Endothelial cell of umbilical vein (primary cell): ENCODE measurements at regions not wholly inside any gene's neighbourhood (a gene's known extent, or its start where the extent isn't known, plus 50 kb on each side); places are given as distances from the start of the nearest gene placed in this dataset.

Experiments
- BruUV-seq: library from RNA; stranded (reverse); fragments of 400-500 nt; replicated peaks from 2 replicates; lab custom pipeline; 2021; lab: Mats Ljungman, UMichigan
- CTCF ChIA-PET: fragments of 300-600, 350-600 bp; sonication (Branson Sonifier 250); formaldehyde crosslinking; loops from one replicate; lab custom pipeline; 2021; ENCODE audit warnings: antibody characterized with exemption, inconsistent platforms; lab: Charles Lee
- POLR2A ChIA-PET: fragments of 300-600, 350-600 bp; sonication (Branson Sonifier 250); formaldehyde crosslinking; loops from one replicate; lab custom pipeline; 2021; ENCODE audit warnings: antibody characterized with exemption, inconsistent platforms; lab: Charles Lee
- DNase-seq: peaks from one replicate; pipeline ENCODE4 v3.0.0-alpha.2; 2011; ENCODE audit warnings: low read depth, low spot score
- FAIRE-seq: peaks from 2 replicates; lab custom pipeline; 2011; peaks lifted over from hg19 to GRCh38; lab: Jason Lieb, UNC
- H2AFZ ChIP-seq: 2 replicates; pipeline ENCODE4 v1.6.0; 2012; ENCODE audit warnings: low read depth, low read length, control low read depth, inconsistent platforms
- H3K27ac ChIP-seq: 2 replicates; pipeline ENCODE4 v1.5.1; 2011; ENCODE audit warnings: low read depth, mild to moderate bottlenecking, control low read depth, low read length, moderate library complexity; ENCODE audit not compliant: insufficient read depth
- H3K27me3 ChIP-seq, 2 experiments: 2 replicates each; pipeline versions ENCODE4 v1.6.0 to v1.6.1; 2011; ENCODE audit warnings: low read length in 2 of 2, mixed read lengths in 1 of 2; ENCODE audit not compliant: control insufficient read depth in 2 of 2, insufficient read depth in 2 of 2
- H3K36me3 ChIP-seq, 2 experiments: 2 replicates in 1 of 2; 3 replicates in 1 of 2; pipeline ENCODE4 v1.5.1; 2011; ENCODE audit warnings: low read length in 2 of 2, mild to moderate bottlenecking in 1 of 2, moderate library complexity in 1 of 2; ENCODE audit not compliant: control insufficient read depth in 2 of 2, insufficient read depth in 2 of 2; ENCODE audit errors: extremely low read depth in 1 of 2
- H3K4me1 ChIP-seq: 3 replicates; pipeline ENCODE4 v1.5.1; 2011; ENCODE audit warnings: mild to moderate bottlenecking, low read length; ENCODE audit not compliant: control insufficient read depth, insufficient read depth; ENCODE audit errors: extremely low read depth
- H3K4me2 ChIP-seq: 2 replicates; pipeline ENCODE4 v1.6.1; 2011; ENCODE audit warnings: low read length, control low read depth, mixed read lengths; ENCODE audit not compliant: insufficient read depth
- H3K4me3 ChIP-seq, 3 experiments: fragments of 200-600 bp in 1 of 3; sonication (generic), shearing (Covaris generic) in 1 of 3; replicated peaks in 1 of 3; 2 replicates each; pipeline ENCODE4 v1.5.1; 2011 to 2016; ENCODE audit warnings: control low read depth in 3 of 3, low read length in 3 of 3, mild to moderate bottlenecking in 2 of 3, inconsistent platforms in 1 of 3, low read depth in 1 of 3, moderate library complexity in 1 of 3; ENCODE audit not compliant: insufficient read depth in 1 of 3
- H3K79me2 ChIP-seq: 2 replicates; pipeline ENCODE4 v1.6.0; 2012; ENCODE audit warnings: low read length, inconsistent platforms; ENCODE audit not compliant: control insufficient read depth, insufficient read depth
- H3K9ac ChIP-seq: replicated peaks from 2 replicates; pipeline ENCODE3; 2011; ENCODE audit warnings: low read length, control low read depth; ENCODE audit not compliant: insufficient read depth; ENCODE audit errors: extremely low read depth
- H3K9me1 ChIP-seq: replicated peaks from 3 replicates; pipeline ENCODE4 v1.6.0; 2011; ENCODE audit warnings: mild to moderate bottlenecking, low read length; ENCODE audit not compliant: control insufficient read depth, insufficient read depth; ENCODE audit errors: extremely low read depth
- H3K9me3 ChIP-seq: replicated peaks from 2 replicates; pipeline ENCODE4 v1.5.1; 2012; ENCODE audit warnings: low read length, inconsistent platforms; ENCODE audit not compliant: control insufficient read depth, insufficient read depth
- H4K20me1 ChIP-seq: replicated peaks from 2 replicates; pipeline ENCODE3; 2011; ENCODE audit warnings: mild to moderate bottlenecking, low read length; ENCODE audit not compliant: control insufficient read depth, insufficient read depth; ENCODE audit errors: extremely low read depth
- CTCF ChIP-seq, 2 donors: IDR thresholded peaks; 1 replicate in 1 of 2; 2 replicates in 1 of 2; pipeline ENCODE4 v1.5.1; 2011; ENCODE audit warnings: low read length in 2 of 2, mild to moderate bottlenecking in 2 of 2, moderate library complexity in 2 of 2, control low read depth in 1 of 2, inconsistent platforms in 1 of 2, low read depth in 1 of 2; ENCODE audit not compliant: insufficient read depth in 1 of 2; ENCODE audit errors: extremely low read depth in 1 of 2
- EZH2 ChIP-seq: IDR thresholded peaks from 2 replicates; pipeline ENCODE4 v1.6.1; 2012; ENCODE audit warnings: borderline replicate concordance, low read depth, mild to moderate bottlenecking, moderate library complexity, low read length, inconsistent platforms; ENCODE audit not compliant: severe bottlenecking
- FOS ChIP-seq: IDR thresholded peaks from 2 replicates; pipeline ENCODE4 v1.6.1; 2011; ENCODE audit warnings: mild to moderate bottlenecking, low read length, moderate library complexity, borderline replicate concordance; ENCODE audit not compliant: insufficient read depth
- GATA2 ChIP-seq: IDR thresholded peaks from 2 replicates; pipeline ENCODE4 v1.7.0; 2011; ENCODE audit warnings: low read depth, mild to moderate bottlenecking, moderate library complexity, mixed read lengths, low read length; ENCODE audit not compliant: insufficient read length, insufficient read depth
- JUN ChIP-seq: IDR thresholded peaks from 2 replicates; pipeline ENCODE4 v1.6.1; 2011; ENCODE audit warnings: borderline replicate concordance, low read depth; ENCODE audit not compliant: insufficient read length, insufficient read depth
- MAX ChIP-seq: IDR thresholded peaks from 2 replicates; pipeline ENCODE4 v1.6.1; 2011; ENCODE audit not compliant: insufficient read depth, insufficient read length
- MYC ChIP-seq: IDR thresholded peaks from one replicate; pipeline ENCODE4 v1.6.1; 2011; ENCODE audit warnings: mild to moderate bottlenecking, low read depth, low read length
- POLR2A ChIP-seq: IDR thresholded peaks from 2 replicates; pipeline ENCODE4 v1.6.1; 2012; ENCODE audit warnings: low read depth, mild to moderate bottlenecking, control low read depth, low read length
- POLR2AphosphoS5 ChIP-seq: IDR thresholded peaks from 2 replicates; pipeline ENCODE4 v1.6.1; 2012; ENCODE audit warnings: low read depth, mild to moderate bottlenecking, control low read depth, low read length, moderate library complexity; ENCODE audit not compliant: insufficient read depth
- dilution Hi-C: fragments of 300-500 bp; cut with MboI; formaldehyde crosslinking; loops from one replicate; pipeline ENCODE4 v1.15.0; 2019; ENCODE audit warnings: low sequenced_read_pairs; ENCODE audit not compliant: extremely low pct_ligation_motif_present
- intact Hi-C: fragments of 100-400 bp; cut with micrococcal nuclease; formaldehyde crosslinking; loops from one replicate; pipeline ENCODE4 v1.10.0; 2022

- FAIRE-seq, result no peak
Observed at GRCh38 chr1:234976861-234977680, 151.6 kb downstream of the TOMM20 start.

More at GRCh38 chr1:234976861-234977680, 151.6 kb downstream of the TOMM20 start:
- H3K9me3 ChIP-seq, result no peaks in the 10 kb centered on the region
- no TSS peak for BruUV-seq
- no peak overlapping the region for H3K27ac ChIP-seq
- no peak overlapping the region for H3K9ac ChIP-seq
- no peaks in the 10 kb centered on the region for H4K20me1 ChIP-seq
- H3K4me1 ChIP-seq, result peaks cover 62% of the 10 kb centered on the region
- dilution Hi-C loops (loop anchor here (25.0 kb wide), 1 partner anchor 365 kb away; the partner anchor contains the start of gene IRF2BP2), intact Hi-C loops (no loop called here)
- H3K36me3 ChIP-seq, result no peaks in the 10 kb centered on the region
- H3K27me3 ChIP-seq, result no peaks in the 10 kb centered on the region
- H3K4me2 ChIP-seq, result no peak overlapping the region
- H3K79me2 ChIP-seq, result no peaks in the 10 kb centered on the region
- ChIA-PET CTCF (no interaction called here), POLR2A (no interaction called here)
- H3K4me3 ChIP-seq, result no peak overlapping the region
- no peak for DNase-seq
- TF ChIP-seq POLR2AphosphoS5 (no peak), POLR2A (no peak), CTCF (IDR thresholded peaks at IDR 0.05; ENCODE audit: extremely low read depth in 1 of 2, insufficient read depth in 1 of 2, low read depth in 1 of 2, low read length in 2 of 2) (no peak), EZH2 (no peak), GATA2 (no peak), MAX (no peak), MYC (no peak), JUN (no peak), FOS (no peak)
- H3K9me1 ChIP-seq, result no peaks in the 10 kb centered on the region
- H2AFZ ChIP-seq, result no peak overlapping the region
